NCI-H187 (cell line): ENCODE measurements at regions not wholly inside any gene's neighbourhood (a gene's known extent, or its start where the extent isn't known, plus 50 kb on each side); places are given as distances from the start of the nearest gene placed in this dataset.
"Not testable (repeated sequence)": the region's sequence is repeated elsewhere in the genome, so short reads cannot be mapped to it uniquely, and the experiment has no call there.

Experiments used
- DNase-seq, 2 experiments: peaks; one replicate each; lab custom pipeline; 2025; lab: John Stamatoyannopoulos, UW

DNA sequence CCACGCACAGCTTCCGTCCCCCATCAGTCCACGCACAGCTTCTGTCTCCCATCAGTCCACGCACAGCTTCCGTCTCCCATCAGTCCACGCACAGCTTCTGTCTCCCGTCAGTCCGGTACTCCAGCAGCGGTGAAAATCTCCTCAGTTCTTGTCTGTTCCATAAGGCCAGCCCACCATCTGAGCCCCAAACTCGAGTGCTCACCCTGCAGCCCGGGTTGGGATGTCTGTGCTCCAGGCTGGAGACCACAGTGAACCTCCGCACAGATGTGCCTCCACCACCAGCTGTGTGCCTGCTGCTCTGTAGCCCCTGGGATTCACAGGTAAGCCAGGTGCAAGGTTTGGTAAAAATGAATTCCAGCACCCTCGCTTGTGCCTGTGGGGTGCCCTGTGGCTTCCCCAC lies 258.6 kb downstream of the NPHP4 start:
- no peak for DNase-seq

- DNase-seq = no peak
These were observed 261.2 kb downstream of the NPHP4 start for GRCh38 chr1:5731110-5731423.

GRCh38 chr1:5730272-5731109 lies 261.7 kb downstream of the NPHP4 start:
- DNase-seq = no peak

GRCh38 chr1:5729636-5730145 lies 262.5 kb downstream of the NPHP4 start:
- no peak for DNase-seq

DNA sequence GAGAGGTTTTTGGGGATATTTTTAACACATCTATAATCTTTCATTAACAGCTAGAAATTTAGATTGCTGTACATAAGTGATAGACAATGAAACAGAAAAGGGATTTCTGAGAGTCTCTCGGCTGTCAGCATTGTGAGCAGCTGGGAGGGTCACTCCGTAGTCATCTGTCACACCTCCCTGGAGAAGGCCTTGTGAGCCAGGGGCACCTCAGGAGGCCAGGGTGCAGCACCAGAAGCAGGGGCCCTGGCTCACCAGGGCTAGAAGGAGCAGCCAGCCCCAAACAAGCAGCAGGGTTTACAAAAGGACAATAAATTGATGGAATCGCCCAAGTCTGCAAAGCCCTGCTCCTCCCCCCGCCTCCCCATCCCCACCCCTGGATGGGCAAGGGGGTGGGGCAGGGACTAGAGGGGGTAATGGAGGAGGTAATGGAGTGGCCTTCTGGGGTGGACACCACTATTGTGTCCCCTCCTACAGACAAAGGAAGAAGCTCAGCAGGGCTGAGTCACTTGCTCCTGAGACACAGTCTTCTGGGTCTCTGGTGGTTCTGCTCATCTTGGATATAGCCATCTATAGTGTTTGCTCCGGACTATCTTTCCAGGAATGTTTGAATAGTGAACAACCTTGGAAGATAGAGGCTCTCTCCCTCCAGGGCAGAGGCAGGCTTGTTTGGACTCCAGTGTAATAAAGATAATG lies 263.4 kb downstream of the NPHP4 start:
- no peak for DNase-seq

GRCh38 chr1:5727871-5728643 lies 264.2 kb downstream of the NPHP4 start:
- no peak for DNase-seq

DNA sequence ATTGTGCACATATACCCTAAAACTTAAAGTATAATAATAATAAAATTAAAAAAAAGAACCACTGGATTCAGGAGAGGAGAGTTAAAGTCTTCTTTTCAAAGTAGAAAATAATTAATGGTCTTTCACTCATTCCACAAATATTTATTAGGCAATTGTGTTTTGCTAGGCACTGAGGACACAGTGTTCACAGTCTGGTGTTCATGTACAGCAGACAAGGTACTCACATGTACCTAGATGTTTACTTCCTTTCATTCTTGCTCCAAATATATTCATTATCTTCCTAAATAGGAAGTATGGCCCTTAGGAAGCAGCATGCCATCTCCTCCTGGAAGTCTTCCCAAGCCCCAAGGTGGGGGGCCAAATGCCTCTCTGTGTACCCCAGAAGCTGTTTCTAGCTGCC lies 265.0 kb downstream of the NPHP4 start:
- DNase-seq = no peak

GRCh38 chr1:5726586-5727184 lies 265.5 kb downstream of the NPHP4 start:
- not testable (repeated sequence) for DNase-seq

- no peak for DNase-seq
These were observed 266.2 kb downstream of the NPHP4 start for GRCh38 chr1:5725855-5726585.

DNA sequence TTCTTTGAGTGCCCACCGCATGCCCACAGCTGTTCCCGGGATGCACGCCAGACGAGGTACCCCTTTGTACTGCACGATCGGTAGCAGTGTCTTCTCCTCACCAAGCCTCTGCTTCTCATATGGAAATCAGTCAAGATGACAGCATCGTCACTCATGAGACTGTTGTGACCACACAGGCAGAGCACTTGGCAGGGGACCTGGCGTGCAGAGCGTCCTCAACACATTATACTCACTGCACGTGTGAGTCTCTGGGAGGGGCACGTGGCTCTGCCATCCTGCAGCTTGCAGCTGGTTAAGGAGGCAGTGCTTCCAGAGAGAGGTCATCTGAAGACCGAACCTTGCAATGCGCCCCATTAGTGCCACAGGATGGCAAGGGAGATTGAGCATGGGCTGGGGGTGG lies 266.8 kb downstream of the NPHP4 start:
- no peak for DNase-seq

DNA sequence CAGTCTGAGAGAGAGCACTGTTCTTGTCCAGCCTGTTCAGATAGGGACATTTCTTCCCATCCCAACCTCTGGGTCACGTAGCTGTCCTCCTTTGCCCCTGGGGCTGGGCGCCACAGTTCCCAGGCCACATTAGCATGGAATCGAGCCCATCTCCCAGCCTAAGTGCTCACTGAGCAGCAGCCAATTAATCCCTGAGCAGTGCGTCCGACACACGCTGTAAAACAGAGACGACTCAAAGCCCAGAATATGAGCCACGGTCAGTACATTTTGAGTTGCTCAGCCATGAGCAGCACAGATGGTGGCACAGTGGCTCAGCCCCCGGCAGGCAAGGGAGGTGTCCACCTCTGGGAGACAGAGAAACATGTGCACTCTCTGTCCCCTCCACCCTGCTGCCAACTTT lies 267.4 kb downstream of the NPHP4 start:
- no peak for DNase-seq

DNA sequence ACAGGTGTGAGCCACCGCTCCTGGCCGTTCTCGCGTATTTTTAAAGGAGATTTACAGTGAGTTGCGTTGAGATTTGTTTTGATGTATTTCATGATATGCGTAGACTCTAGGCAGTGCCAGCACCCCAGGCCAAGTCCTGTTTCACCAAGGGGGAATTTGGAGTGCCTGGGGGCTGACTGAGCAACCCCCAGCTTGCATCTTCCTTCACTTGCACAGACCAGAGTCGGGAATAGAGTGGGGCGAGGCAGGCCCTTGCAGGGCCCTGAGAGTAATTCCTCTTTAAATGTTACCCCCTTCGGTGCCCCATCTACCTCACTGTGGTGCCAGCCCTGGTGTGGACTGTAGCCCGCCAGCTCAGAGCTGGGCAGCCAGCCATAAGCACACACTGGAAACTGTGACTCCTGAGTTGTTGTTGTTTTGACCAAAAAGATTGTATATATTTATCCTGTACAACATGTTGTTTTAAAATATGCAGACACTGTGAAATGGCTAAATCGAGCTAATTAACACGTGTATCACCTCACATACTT lies 269.5 kb downstream of the NPHP4 start:
- no peak for DNase-seq

- DNase-seq = no peak
These were observed 270.5 kb downstream of the NPHP4 start for GRCh38 chr1:5721634-5722215.

GRCh38 chr1:5720936-5721335 lies 271.3 kb downstream of the NPHP4 start:
- no peak for DNase-seq

- no peak for DNase-seq
These were observed 271.7 kb downstream of the NPHP4 start for GRCh38 chr1:5720484-5720883.

DNA sequence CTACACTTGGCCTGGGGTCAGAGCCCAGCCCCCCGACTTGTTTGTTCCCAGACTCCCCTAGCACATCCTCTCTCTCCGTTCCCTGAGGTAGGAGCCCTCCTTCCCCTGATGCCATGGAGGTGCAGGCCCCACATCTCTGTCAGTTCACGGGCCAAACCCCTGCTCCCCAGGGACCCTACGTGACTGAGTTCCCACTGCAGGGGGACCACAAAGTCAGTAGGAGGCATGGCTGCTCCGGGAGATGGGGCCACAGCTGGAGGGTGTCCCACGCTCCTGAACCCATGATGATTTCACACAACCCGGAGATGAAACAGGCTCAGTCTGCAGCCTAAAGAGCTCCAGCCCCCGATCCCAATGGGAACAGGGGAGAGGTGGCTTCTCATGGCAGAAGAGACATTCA lies 272.2 kb downstream of the NPHP4 start:
- DNase-seq = no peak

DNA sequence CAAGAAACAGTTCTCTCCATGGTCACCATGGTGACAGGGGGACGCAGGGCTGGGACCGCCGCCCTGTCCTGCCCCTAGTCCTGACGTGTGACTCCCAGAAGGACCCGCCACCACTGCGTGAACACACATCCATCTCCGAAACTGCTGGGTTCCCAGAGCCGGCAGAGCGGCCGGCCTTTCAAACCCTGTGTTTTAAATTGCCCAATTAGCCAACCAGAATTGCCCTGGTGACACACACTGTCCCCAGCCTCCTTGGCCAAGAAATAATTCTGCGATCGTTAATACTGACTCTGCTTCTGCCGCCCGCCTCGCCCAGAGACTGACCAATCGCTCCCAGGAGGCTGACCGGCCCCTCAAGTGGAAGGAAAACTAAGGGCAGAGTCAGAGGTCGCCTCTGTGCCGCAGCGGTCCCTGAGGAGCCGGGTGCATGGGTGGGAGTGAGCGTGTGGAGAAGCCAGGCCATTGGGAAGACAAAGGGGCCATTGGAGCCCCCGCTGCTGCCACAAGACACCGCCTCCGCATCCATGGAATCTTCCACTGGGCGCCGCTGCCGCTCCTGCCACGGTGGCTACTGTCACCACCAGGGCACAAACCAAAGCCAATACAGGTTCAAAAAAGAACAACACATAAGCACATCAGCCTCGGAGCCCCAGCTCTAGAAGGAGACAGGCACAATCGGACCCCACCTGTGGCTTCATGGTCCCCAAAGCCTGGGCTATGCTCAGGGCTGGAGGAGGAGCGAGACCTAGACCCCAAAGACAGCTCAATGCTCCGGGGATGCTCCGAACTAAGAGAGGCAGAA lies 273.2 kb downstream of the NPHP4 start:
- DNase-seq = no peak

DNA sequence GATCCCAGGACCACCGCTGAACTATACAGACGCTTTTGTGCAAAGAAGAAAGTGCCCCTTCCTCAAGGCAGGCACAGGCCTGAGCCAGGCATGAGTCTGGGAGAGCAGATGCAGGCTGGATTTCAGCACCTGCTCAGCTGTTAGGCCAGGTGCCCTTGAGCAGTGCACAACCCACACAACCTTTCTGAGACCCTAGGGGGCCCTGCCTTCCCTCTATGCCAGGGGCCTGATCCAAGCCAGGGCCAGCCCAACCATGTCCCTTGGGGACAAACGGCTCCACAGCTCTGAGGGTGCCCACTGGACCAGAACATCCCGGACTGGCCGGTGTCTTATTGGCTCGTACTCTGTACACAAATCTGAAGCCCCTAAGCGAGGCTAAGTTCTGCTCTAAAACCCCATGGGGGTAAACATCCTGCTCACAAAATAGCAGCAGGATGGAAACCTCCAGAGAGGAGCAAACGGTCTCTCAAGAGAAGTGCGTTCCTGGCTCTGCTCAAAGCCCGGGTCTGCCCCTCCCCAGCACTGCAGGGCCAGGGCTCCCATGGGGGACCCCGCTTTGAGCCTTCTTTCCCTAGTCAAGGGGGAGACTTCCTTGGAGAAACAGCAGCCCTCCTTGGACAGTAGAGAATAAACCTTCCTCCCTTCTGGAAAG lies 275.1 kb downstream of the NPHP4 start:
- DNase-seq = no peak

DNA sequence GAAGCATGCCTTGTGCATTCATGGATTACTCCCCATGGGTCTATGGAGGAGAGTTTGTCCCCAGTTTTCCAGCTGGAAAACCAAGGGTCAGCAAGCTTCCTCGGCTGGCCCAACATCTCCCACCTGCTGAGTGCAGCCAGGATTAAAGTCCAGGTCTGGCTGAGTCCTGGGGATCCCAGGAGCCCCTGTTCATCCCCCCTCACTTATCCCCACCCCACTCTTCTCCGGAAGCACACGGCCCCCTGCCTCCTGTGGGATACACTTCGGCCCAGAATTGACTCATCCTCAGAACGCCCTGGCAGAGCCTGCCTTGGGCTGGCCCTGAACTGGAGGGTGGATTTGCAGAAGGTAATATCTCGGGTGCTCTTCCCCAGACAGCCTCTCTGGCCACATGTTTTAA lies 276.1 kb downstream of the NPHP4 start:
- no peak for DNase-seq
